Testis (tissue), 2 donors: ENCODE measurements at regions not wholly inside any gene's neighbourhood (a gene's known extent, or its start where the extent isn't known, plus 50 kb on each side); places are given as distances from the start of the nearest gene placed in this dataset.

ENCODE experiments used
- DNase-seq: peaks from one replicate; pipeline ENCODE4 v3.0.0-alpha.2; 2019
- H3K27ac ChIP-seq, 2 donors: fragments of 200-600 bp; sonication (generic); one replicate each; pipeline ENCODE4 v1.5.1; 2019
- H3K27me3 ChIP-seq: fragments of 200-600 bp; sonication (generic); one replicate; pipeline ENCODE4 v1.5.1; 2019
- H3K36me3 ChIP-seq: fragments of 200-600 bp; sonication (generic); one replicate; pipeline ENCODE4 v1.5.1; 2017; ENCODE audit warnings: low read depth; ENCODE audit errors: missing control alignments
- H3K4me1 ChIP-seq: fragments of 200-600 bp; sonication (generic); one replicate; pipeline ENCODE4 v1.5.1; 2019
- H3K4me3 ChIP-seq, 2 donors: fragments of 200-600 bp; sonication (generic); one replicate each; pipeline ENCODE4 v1.5.1; 2017 to 2019
- H3K9me3 ChIP-seq: fragments of 200-600 bp; sonication (generic); one replicate; pipeline ENCODE4 v1.5.1; 2017
- POLR2A ChIP-seq: fragments of 450-650 bp; IDR thresholded peaks from one replicate; pipeline ENCODE4 v1.6.1; 2017; ENCODE audit warnings: antibody characterized with exemption, mild to moderate bottlenecking, moderate library complexity
- WGBS, 2 donors: methylation state at CpG; one replicate each; pipeline ENCODE4 v1.1.5; 2018; 5-methylcytosine and 5-hydroxymethylcytosine counted together
- intact Hi-C: fragments of 100-400 bp; cut with DNase I; formaldehyde crosslinking; loops from one replicate; pipeline ENCODE4 v1.15.1; 2023; ENCODE audit warnings: low total_unique reads
- TF ChIP-seq, protein P1 (sequence below), 3 experiments: fragments of 450-650 bp in 2 of 3; fragments of 200-600 bp in 1 of 3; sonication (generic) in 1 of 3; IDR thresholded peaks; one replicate each; pipeline ENCODE4 v1.5.1; 2016 to 2019; ENCODE audit warnings: antibody characterized with exemption in 3 of 3, mild to moderate bottlenecking in 2 of 3, moderate library complexity in 1 of 3

GRCh38 chr2:104430852-104431251 is 423.1 kb upstream of the POU3F3 start:
- 79 to 94% methylated on average over 7 of the region's 7 CpGs for WGBS, 2 donors
- intact Hi-C loops = no loop called here
- H3K27me3 ChIP-seq = no peaks in the 10 kb centered on the region
- H3K4me3 ChIP-seq = no peak overlapping the region
- TF ChIP-seq POLR2A = no peak
- TF ChIP-seq, protein P1, sequence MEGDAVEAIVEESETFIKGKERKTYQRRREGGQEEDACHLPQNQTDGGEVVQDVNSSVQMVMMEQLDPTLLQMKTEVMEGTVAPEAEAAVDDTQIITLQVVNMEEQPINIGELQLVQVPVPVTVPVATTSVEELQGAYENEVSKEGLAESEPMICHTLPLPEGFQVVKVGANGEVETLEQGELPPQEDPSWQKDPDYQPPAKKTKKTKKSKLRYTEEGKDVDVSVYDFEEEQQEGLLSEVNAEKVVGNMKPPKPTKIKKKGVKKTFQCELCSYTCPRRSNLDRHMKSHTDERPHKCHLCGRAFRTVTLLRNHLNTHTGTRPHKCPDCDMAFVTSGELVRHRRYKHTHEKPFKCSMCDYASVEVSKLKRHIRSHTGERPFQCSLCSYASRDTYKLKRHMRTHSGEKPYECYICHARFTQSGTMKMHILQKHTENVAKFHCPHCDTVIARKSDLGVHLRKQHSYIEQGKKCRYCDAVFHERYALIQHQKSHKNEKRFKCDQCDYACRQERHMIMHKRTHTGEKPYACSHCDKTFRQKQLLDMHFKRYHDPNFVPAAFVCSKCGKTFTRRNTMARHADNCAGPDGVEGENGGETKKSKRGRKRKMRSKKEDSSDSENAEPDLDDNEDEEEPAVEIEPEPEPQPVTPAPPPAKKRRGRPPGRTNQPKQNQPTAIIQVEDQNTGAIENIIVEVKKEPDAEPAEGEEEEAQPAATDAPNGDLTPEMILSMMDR (IDR thresholded peaks at IDR 0.05) = no peak
- no peaks in the 10 kb centered on the region for H3K9me3 ChIP-seq
- H3K27ac ChIP-seq = no peak overlapping the region
- H3K36me3 ChIP-seq = no peaks in the 10 kb centered on the region
- DNase-seq = no peak
- H3K4me1 ChIP-seq = no peaks in the 10 kb centered on the region

- intact Hi-C loops = no loop called here
- Histone ChIP-seq H3K27me3 (no peaks in the 10 kb centered on the region), H3K4me1 (no peaks in the 10 kb centered on the region), H3K27ac (no peak overlapping the region), H3K9me3 (no peaks in the 10 kb centered on the region), H3K36me3 (no peaks in the 10 kb centered on the region), H3K4me3 (no peak overlapping the region)
- no peak for DNase-seq
- TF ChIP-seq, protein P1 (IDR thresholded peaks at IDR 0.05) = no peak
- TF ChIP-seq POLR2A = no peak
- WGBS, 2 donors = 48 to 54% methylated on average over 7 of the region's 7 CpGs
Observed at GRCh38 chr2:104431701-104432121, 422.2 kb upstream of the POU3F3 start.

GRCh38 chr2:104432401-104432800 is 421.5 kb upstream of the POU3F3 start:
- 59 to 68% methylated on average over 5 of the region's 5 CpGs for WGBS, 2 donors
- no peak for DNase-seq
- intact Hi-C loops = no loop called here
- Histone ChIP-seq H3K4me3 (no peak overlapping the region), H3K4me1 (no peaks in the 10 kb centered on the region), H3K27me3 (no peaks in the 10 kb centered on the region), H3K9me3 (no peaks in the 10 kb centered on the region), H3K27ac (no peak overlapping the region), H3K36me3 (no peaks in the 10 kb centered on the region)
- TF ChIP-seq POLR2A = no peak
- TF ChIP-seq, protein P1 (IDR thresholded peaks at IDR 0.05) = no peak

- Histone ChIP-seq H3K4me3 (no peak overlapping the region), H3K36me3 (no peaks in the 10 kb centered on the region), H3K4me1 (no peaks in the 10 kb centered on the region), H3K9me3 (no peaks in the 10 kb centered on the region), H3K27me3 (no peaks in the 10 kb centered on the region), H3K27ac (no peak overlapping the region)
- DNase-seq = no peak
- intact Hi-C loops = no loop called here
- 90 to 98% methylated on average over 2 of the region's 2 CpGs for WGBS, 2 donors
- TF ChIP-seq POLR2A = no peak
- TF ChIP-seq, protein P1 (IDR thresholded peaks at IDR 0.05) = no peak
Observed at GRCh38 chr2:104432991-104433390, 420.9 kb upstream of the POU3F3 start.

- no peaks in the 10 kb centered on the region for H3K27me3 ChIP-seq
- no peak for TF ChIP-seq POLR2A
- TF ChIP-seq, protein P1 (IDR thresholded peaks at IDR 0.05) = no peak
- intact Hi-C loops = no loop called here
- 76 to 84% methylated on average over 3 of the region's 3 CpGs for WGBS, 2 donors
- H3K4me1 ChIP-seq = no peaks in the 10 kb centered on the region
- H3K36me3 ChIP-seq = no peaks in the 10 kb centered on the region
- no peaks in the 10 kb centered on the region for H3K9me3 ChIP-seq
- H3K4me3 ChIP-seq = no peak overlapping the region
- DNase-seq = no peak
- H3K27ac ChIP-seq = no peak overlapping the region
Observed at GRCh38 chr2:104433657-104434056, 420.3 kb upstream of the POU3F3 start.
